ENCODE measurements at regions not wholly inside any gene's neighbourhood (a gene's known extent, or its start where the extent isn't known, plus 50 kb on each side); places are given as distances from the start of the nearest gene placed in this dataset.

- no peak for TF ChIP-seq CTCF (IDR thresholded peaks at IDR 0.05; ENCODE audit: poor library complexity)
- TF ChIP-seq EZH2 (IDR thresholded peaks at IDR 0.05; ENCODE audit: borderline replicate concordance): no peak
- TF ChIP-seq EZH2phosphoT487 (IDR thresholded peaks at IDR 0.05; ENCODE audit: low read depth, severe bottlenecking, unreplicated experiment): no peak
Observed at GRCh38 chr6:30830438-30830837, 53.9 kb upstream of the DDR1 start.
